Thyroid gland (tissue), 4 donors: ENCODE measurements at regions not wholly inside any gene's neighbourhood (a gene's known extent, or its start where the extent isn't known, plus 50 kb on each side); places are given as distances from the start of the nearest gene placed in this dataset.

Experiments used
- DNase-seq, 2 donors: peaks; one replicate each; pipeline ENCODE4 v3.0.0-alpha.2; 2019
- H3K27ac ChIP-seq, 3 donors: fragments of 200-600 bp; sonication (generic); 1 replicate in 2 of 3; 2 replicates in 1 of 3; pipeline ENCODE4 v1.5.1; 2016 to 2019; ENCODE audit warnings: mild to moderate bottlenecking in 1 of 3, moderate library complexity in 1 of 3
- H3K27me3 ChIP-seq: fragments of 200-600 bp; sonication (generic); one replicate; pipeline ENCODE4 v1.5.1; 2019
- H3K36me3 ChIP-seq, 2 donors: fragments of 200-600 bp; sonication (generic); one replicate each; pipeline ENCODE4 v1.5.1; 2016 to 2019
- H3K4me1 ChIP-seq, 2 donors: fragments of 200-600 bp; sonication (generic); one replicate each; pipeline ENCODE4 v1.5.1; 2017 to 2019
- H3K4me3 ChIP-seq, 3 donors: fragments of 200-600 bp; sonication (generic); replicated peaks in 1 of 3; 1 replicate in 2 of 3; 2 replicates in 1 of 3; pipeline ENCODE4 v1.5.1; 2016; ENCODE audit warnings: mild to moderate bottlenecking in 1 of 3
- H3K9me3 ChIP-seq: fragments of 200-600 bp; sonication (generic); one replicate; pipeline ENCODE4 v1.5.1; 2017
- POLR2A ChIP-seq, 2 donors: fragments of 450-650 bp; IDR thresholded peaks; one replicate each; pipeline ENCODE4 v1.6.1; 2017; ENCODE audit warnings: antibody characterized with exemption in 2 of 2, mild to moderate bottlenecking in 2 of 2, moderate library complexity in 1 of 2
- WGBS, 2 donors: methylation state at CpG; one replicate each; pipeline ENCODE4 v1.1.5; 2017; 5-methylcytosine and 5-hydroxymethylcytosine counted together
- intact Hi-C: fragments of 100-400 bp; cut with DNase I; formaldehyde crosslinking; loops from one replicate; pipeline ENCODE4 v1.15.1; 2023
- TF ChIP-seq, protein P1 (sequence below), 6 experiments: fragments of 200-600 bp in 3 of 6; fragments of 450-650 bp in 3 of 6; sonication (generic) in 3 of 6; IDR thresholded peaks; one replicate each; pipeline ENCODE4 v1.5.1; 2016 to 2019; ENCODE audit warnings: antibody characterized with exemption in 6 of 6, mild to moderate bottlenecking in 2 of 6, inconsistent platforms in 1 of 6, moderate library complexity in 1 of 6

DNA sequence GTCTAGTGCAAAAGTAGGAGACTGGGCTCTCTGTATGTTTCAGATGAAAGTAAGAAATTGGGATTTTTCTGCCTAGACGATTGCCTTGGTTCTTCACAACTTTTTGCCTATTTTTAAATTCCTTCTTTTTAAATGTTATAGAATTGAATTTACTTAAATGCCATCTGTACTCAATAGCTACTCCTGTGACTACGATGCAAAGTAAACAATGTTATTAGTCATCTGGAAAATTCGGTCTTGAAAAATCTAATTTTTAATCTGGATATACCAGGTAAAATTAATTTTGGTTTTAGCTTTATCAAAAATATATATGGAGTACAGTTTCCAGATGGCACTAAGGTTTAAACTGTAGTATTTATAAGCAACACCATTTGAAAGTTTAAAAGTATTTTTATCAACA lies 472.2 kb downstream of the UTRN start:
- H3K36me3 ChIP-seq = no peaks in the 10 kb centered on the region
- no peaks in the 10 kb centered on the region for H3K27me3 ChIP-seq
- no peak for DNase-seq
- no peaks in the 10 kb centered on the region for H3K9me3 ChIP-seq
- intact Hi-C loops = no loop called here
- TF ChIP-seq, protein P1, sequence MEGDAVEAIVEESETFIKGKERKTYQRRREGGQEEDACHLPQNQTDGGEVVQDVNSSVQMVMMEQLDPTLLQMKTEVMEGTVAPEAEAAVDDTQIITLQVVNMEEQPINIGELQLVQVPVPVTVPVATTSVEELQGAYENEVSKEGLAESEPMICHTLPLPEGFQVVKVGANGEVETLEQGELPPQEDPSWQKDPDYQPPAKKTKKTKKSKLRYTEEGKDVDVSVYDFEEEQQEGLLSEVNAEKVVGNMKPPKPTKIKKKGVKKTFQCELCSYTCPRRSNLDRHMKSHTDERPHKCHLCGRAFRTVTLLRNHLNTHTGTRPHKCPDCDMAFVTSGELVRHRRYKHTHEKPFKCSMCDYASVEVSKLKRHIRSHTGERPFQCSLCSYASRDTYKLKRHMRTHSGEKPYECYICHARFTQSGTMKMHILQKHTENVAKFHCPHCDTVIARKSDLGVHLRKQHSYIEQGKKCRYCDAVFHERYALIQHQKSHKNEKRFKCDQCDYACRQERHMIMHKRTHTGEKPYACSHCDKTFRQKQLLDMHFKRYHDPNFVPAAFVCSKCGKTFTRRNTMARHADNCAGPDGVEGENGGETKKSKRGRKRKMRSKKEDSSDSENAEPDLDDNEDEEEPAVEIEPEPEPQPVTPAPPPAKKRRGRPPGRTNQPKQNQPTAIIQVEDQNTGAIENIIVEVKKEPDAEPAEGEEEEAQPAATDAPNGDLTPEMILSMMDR (IDR thresholded peaks at IDR 0.05) = no peak
- no peak for TF ChIP-seq POLR2A (IDR thresholded peaks at IDR 0.05)
- H3K4me1 ChIP-seq = peaks cover 11 to 16% of the 10 kb centered on the region in 2 donors
- 37 to 47% methylated on average over 3 of the region's 3 CpGs for WGBS, 2 donors
- H3K27ac ChIP-seq = peak overlapping the region in 2 of 3 donors; percentile 3 to 15
- H3K4me3 ChIP-seq = no peak overlapping the region

DNA sequence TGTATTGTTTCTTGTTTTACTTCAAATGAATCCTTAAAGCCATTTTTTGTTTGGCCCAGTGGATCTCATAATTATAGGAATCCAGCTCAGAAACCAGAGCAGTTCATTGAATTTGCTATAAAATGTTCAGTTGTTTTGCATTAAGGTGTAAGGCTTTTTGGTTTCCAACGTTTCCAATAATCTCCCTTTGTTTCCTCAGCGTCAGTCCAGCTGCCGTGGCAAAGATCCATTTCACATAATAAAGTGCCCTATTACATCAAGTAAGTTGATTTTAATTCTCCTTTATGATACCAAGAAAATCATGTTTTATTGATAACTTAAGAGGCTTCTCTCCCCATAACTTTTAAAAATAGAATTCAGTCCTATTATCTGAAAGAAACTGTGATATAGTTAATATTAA lies 472.6 kb downstream of the UTRN start:
- TF ChIP-seq, protein P1 (IDR thresholded peaks at IDR 0.05) = no peak
- TF ChIP-seq POLR2A (IDR thresholded peaks at IDR 0.05) = no peak
- no peak for DNase-seq
- no peak overlapping the region for H3K4me3 ChIP-seq
- intact Hi-C loops = no loop called here
- H3K27me3 ChIP-seq = no peaks in the 10 kb centered on the region
- H3K9me3 ChIP-seq = no peaks in the 10 kb centered on the region
- H3K27ac ChIP-seq = peak overlapping the region in 1 of 3 donors; percentile 15
- WGBS, 2 donors = 63 to 71% methylated on average over 3 of the region's 3 CpGs
- H3K4me1 ChIP-seq = peaks cover 11 to 16% of the 10 kb centered on the region in 2 donors
- no peaks in the 10 kb centered on the region for H3K36me3 ChIP-seq

DNA sequence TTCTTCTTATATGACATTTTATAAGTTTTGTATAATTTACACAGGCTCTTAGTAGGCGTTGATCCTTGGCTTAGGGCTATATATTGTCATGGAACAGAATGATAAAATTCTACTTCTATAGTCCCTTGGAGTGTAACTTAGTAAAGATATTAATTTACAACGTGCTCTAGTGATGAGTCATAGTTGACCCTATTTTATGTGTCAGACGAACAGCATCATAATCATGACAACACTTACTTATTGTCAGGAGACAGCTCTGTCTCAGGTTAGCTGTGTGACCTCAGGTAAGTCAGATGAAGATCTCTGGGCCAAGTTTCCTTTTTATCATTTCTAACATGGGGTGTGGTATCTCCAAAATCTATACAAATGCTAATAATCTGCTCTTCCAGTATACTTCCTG lies 473.5 kb downstream of the UTRN start:
- Histone ChIP-seq H3K4me1 (peaks cover 11 to 16% of the 10 kb centered on the region in 2 donors), H3K27ac (no peak overlapping the region)

DNA sequence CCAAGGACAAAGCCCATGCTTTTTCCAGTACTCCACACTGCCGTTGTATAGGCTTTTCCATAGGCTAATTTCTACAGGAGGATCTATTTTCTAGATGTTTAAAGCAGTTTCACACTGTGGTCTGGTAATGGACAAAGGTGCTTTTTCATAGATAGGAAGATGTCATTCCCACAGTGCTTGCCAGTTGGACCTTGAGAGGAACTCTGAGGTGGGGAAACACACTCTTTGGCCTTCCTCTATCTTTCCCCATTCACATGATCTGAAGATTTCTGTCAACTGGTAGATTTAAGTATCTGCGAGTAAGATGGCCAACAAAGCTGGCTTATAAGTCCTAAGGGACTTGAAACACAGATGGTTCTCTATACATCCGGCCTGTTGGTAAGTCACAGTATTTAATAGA lies 477.3 kb downstream of the UTRN start:
- TF ChIP-seq, protein P1 (IDR thresholded peaks at IDR 0.05) = no peak
- no peak for TF ChIP-seq POLR2A (IDR thresholded peaks at IDR 0.05)
- Histone ChIP-seq H3K4me1 (peaks cover 0 to 3% of the 10 kb centered on the region in 2 donors), H3K4me3 (no peak overlapping the region), H3K27me3 (no peaks in the 10 kb centered on the region), H3K36me3 (no peaks in the 10 kb centered on the region), H3K9me3 (no peaks in the 10 kb centered on the region), H3K27ac (no peak overlapping the region)
- intact Hi-C loops = no loop called here
- 97 to 98% methylated on average over 3 of the region's 3 CpGs for WGBS, 2 donors
- no peak for DNase-seq

More for the DNA sequence above, 473.5 kb downstream of the UTRN start:
- DNase-seq = no peak
- TF ChIP-seq POLR2A (IDR thresholded peaks at IDR 0.05) = no peak
- TF ChIP-seq, protein P1 (IDR thresholded peaks at IDR 0.05) = no peak
- WGBS, 2 donors = 82 to 93% methylated on average over 3 of the region's 3 CpGs
- no peak overlapping the region for H3K4me3 ChIP-seq
- H3K36me3 ChIP-seq = no peaks in the 10 kb centered on the region
- H3K9me3 ChIP-seq = no peaks in the 10 kb centered on the region
- intact Hi-C loops = no loop called here
- H3K27me3 ChIP-seq = no peaks in the 10 kb centered on the region

DNA sequence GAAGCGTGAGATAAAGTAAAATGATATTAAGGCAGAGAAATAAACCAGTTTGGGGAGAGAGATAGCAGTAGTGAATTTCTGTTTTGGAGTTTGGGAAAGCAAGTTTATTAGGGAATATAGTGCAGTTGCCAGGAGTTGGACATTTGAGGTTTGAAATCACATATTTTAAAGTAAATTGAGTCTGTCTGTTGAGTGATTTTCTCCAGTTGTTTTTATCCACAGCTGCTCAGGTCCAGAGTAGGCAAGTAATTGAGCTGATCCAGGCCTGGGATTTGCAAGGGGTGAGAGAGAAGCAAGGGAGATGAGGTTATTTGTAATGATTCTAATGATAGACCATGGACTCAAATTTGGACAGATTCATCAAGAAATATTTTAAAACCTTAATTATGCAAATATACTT lies 481.9 kb downstream of the UTRN start:
- Histone ChIP-seq H3K9me3 (no peaks in the 10 kb centered on the region), H3K4me3 (no peak overlapping the region), H3K4me1 (peaks cover 3 to 5% of the 10 kb centered on the region in 2 donors), H3K36me3 (no peaks in the 10 kb centered on the region), H3K27ac (no peak overlapping the region), H3K27me3 (no peaks in the 10 kb centered on the region)
- no peak for DNase-seq
- 90 to 96% methylated on average over 1 of the region's 1 CpG for WGBS, 2 donors
- intact Hi-C loops = no loop called here
- TF ChIP-seq POLR2A (IDR thresholded peaks at IDR 0.05) = no peak
- TF ChIP-seq, protein P1 (IDR thresholded peaks at IDR 0.05) = no peak
